ENCODE measurements at regions not wholly inside any gene's neighbourhood (a gene's known extent, or its start where the extent isn't known, plus 50 kb on each side); places are given as distances from the start of the nearest gene placed in this dataset.

DNA sequence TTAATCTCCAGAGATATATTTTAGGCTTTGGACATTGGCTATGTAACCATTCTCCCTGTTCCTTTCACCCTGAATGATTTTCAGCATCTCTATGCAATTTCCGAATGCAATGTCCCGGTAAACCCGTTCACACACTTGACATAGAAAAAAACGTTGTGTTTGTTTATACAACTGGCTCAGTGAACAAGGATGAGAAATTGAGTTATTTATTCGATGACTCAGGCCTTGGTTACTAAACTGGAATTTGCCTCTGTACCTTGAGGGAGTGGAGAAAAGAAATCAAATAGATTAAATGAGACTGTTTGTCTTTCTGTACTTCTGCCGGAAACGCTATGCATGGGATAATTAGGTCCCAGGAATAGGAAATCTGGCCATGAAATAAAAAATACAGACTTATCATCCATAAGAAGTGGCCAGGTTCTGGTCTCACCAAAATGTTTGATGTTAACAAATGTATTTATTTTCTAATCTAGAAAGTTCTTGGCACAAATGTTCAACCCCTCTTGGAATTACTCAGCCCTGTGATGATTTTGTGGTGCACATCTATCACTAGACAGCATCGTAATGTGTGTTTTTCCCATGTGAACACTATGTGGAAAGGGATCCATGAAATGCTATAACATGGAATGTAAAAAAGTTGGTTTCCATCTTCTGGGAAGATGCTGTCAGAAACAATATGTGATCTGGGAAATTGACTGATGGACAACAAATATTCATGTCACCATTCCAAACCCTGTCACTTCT, 253.9 kb downstream of the DUSP10 start:
- Histone ChIP-seq H3K4me3 (ENCODE audit: low read length in 3 of 3) (no peak overlapping the region), H3K9me3 (ENCODE audit: control insufficient read depth in 2 of 3, insufficient read depth in 1 of 3, low read length in 3 of 3) (no peaks in the 10 kb centered on the region), H3K4me1 (ENCODE audit: control insufficient read depth in 2 of 3, insufficient read depth in 2 of 3, low read depth in 1 of 3, low read length in 3 of 3) (no peaks in the 10 kb centered on the region), H3K36me3 (ENCODE audit: control insufficient read depth in 2 of 3, insufficient read depth in 3 of 3, low read length in 3 of 3) (no peaks in the 10 kb centered on the region), H3K27ac (ENCODE audit: low read depth in 2 of 2, low read length in 2 of 2) (no peak overlapping the region), H3K9ac (ENCODE audit: low read length in 3 of 3) (no peak overlapping the region), H3K27me3 (ENCODE audit: control insufficient read depth, insufficient read depth, low read length) (no peaks in the 10 kb centered on the region)
- intact Hi-C loops (cut with DNase I), result no loop called here
- peak in 2 of 5 donors; percentile 34 to 37 for DNase-seq
- TF ChIP-seq CTCF (IDR thresholded peaks at IDR 0.05; ENCODE audit: borderline replicate concordance, extremely low read depth, insufficient read depth), result no peak
- FAIRE-seq, result no peak

DNA sequence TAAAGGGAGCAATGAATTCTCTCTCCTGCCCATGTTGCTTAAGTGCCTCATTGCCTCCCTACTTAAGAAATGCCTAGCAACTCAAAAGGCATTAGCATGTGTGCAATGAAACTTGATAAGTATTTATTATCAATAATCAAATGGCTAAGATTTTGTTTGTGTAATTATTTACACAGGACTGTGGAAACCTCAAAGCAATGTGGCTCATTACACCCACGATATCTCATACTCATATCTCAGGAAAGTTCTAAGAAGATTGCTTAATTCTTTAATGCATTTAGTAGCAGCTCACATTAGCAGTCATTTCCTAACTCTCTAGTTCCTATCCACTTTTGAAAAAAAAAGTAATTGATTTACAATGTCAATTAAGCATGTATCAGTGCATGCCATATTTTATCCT, 253.3 kb downstream of the DUSP10 start:
- H3K9ac ChIP-seq (ENCODE audit: low read length in 3 of 3), result no peak overlapping the region
- intact Hi-C loops (cut with DNase I), result no loop called here
- FAIRE-seq, result no peak
- H3K27ac ChIP-seq (ENCODE audit: low read depth in 2 of 2, low read length in 2 of 2), result no peak overlapping the region
- no peak for TF ChIP-seq CTCF (IDR thresholded peaks at IDR 0.05; ENCODE audit: borderline replicate concordance, extremely low read depth, insufficient read depth)
- no peak overlapping the region for H3K4me3 ChIP-seq (ENCODE audit: low read length in 3 of 3)
- no peaks in the 10 kb centered on the region for H3K4me1 ChIP-seq (ENCODE audit: control insufficient read depth in 2 of 3, insufficient read depth in 2 of 3, low read depth in 1 of 3, low read length in 3 of 3)
- no peaks in the 10 kb centered on the region for H3K27me3 ChIP-seq (ENCODE audit: control insufficient read depth, insufficient read depth, low read length)
- H3K9me3 ChIP-seq (ENCODE audit: control insufficient read depth in 2 of 3, insufficient read depth in 1 of 3, low read length in 3 of 3), result no peaks in the 10 kb centered on the region
- H3K36me3 ChIP-seq (ENCODE audit: control insufficient read depth in 2 of 3, insufficient read depth in 3 of 3, low read length in 3 of 3), result no peaks in the 10 kb centered on the region
- DNase-seq, result no peak

GRCh38 chr1:221494670-221495069, 247.2 kb downstream of the DUSP10 start:
- FAIRE-seq (no peak), DNase-seq (peak in 1 of 5 donors; percentile 91)
- no peak for TF ChIP-seq CTCF (IDR thresholded peaks at IDR 0.05; ENCODE audit: borderline replicate concordance, extremely low read depth, insufficient read depth)

GRCh38 chr1:221497046-221497445, 244.8 kb downstream of the DUSP10 start:
- FAIRE-seq, result no peak

More at GRCh38 chr1:221494670-221495069, 247.2 kb downstream of the DUSP10 start:
- Histone ChIP-seq H3K27ac (ENCODE audit: low read depth in 2 of 2, low read length in 2 of 2) (no peak overlapping the region), H3K27me3 (ENCODE audit: control insufficient read depth, insufficient read depth, low read length) (no peaks in the 10 kb centered on the region), H3K36me3 (ENCODE audit: control insufficient read depth in 2 of 3, insufficient read depth in 3 of 3, low read length in 3 of 3) (no peaks in the 10 kb centered on the region), H3K4me3 (ENCODE audit: low read length in 3 of 3) (no peak overlapping the region), H3K4me1 (ENCODE audit: control insufficient read depth in 2 of 3, insufficient read depth in 2 of 3, low read depth in 1 of 3, low read length in 3 of 3) (no peaks in the 10 kb centered on the region), H3K9ac (ENCODE audit: low read length in 3 of 3) (no peak overlapping the region), H3K9me3 (ENCODE audit: control insufficient read depth in 2 of 3, insufficient read depth in 1 of 3, low read length in 3 of 3) (no peaks in the 10 kb centered on the region)
- intact Hi-C loops (cut with DNase I), result no loop called here

More at GRCh38 chr1:221497046-221497445, 244.8 kb downstream of the DUSP10 start:
- intact Hi-C loops (cut with DNase I), result no loop called here
- no peaks in the 10 kb centered on the region for H3K9me3 ChIP-seq (ENCODE audit: control insufficient read depth in 2 of 3, insufficient read depth in 1 of 3, low read length in 3 of 3)
- H3K9ac ChIP-seq (ENCODE audit: low read length in 3 of 3), result no peak overlapping the region
- TF ChIP-seq CTCF (IDR thresholded peaks at IDR 0.05; ENCODE audit: borderline replicate concordance, extremely low read depth, insufficient read depth), result no peak
- no peak for DNase-seq
- no peak overlapping the region for H3K4me3 ChIP-seq (ENCODE audit: low read length in 3 of 3)
- no peaks in the 10 kb centered on the region for H3K4me1 ChIP-seq (ENCODE audit: control insufficient read depth in 2 of 3, insufficient read depth in 2 of 3, low read depth in 1 of 3, low read length in 3 of 3)
- no peak overlapping the region for H3K27ac ChIP-seq (ENCODE audit: low read depth in 2 of 2, low read length in 2 of 2)
- H3K36me3 ChIP-seq (ENCODE audit: control insufficient read depth in 2 of 3, insufficient read depth in 3 of 3, low read length in 3 of 3), result no peaks in the 10 kb centered on the region
- no peaks in the 10 kb centered on the region for H3K27me3 ChIP-seq (ENCODE audit: control insufficient read depth, insufficient read depth, low read length)
